K562 (cell line): ENCODE measurements at regions not wholly inside any gene's neighbourhood (a gene's known extent, or its start where the extent isn't known, plus 50 kb on each side); places are given as distances from the start of the nearest gene placed in this dataset.

Source experiments
- ATAC-seq: fragments of 200-7000 bp; cut with Tn5 transposase; 3 replicates; pipeline ENCODE4 v1.9.1; 2020; ENCODE audit warnings: moderate library complexity
- BruUV-seq: library from RNA; stranded (reverse); fragments of 400-500 nt; replicated peaks from 2 replicates; lab custom pipeline; 2021; lab: Mats Ljungman, UMichigan
- CTCF ChIA-PET: fragments of 300-600 bp; formaldehyde crosslinking; extraction: SDS; loops from one replicate; lab custom pipeline; 2021; ENCODE audit warnings: low intra/inter-chr PET ratio; lab: Yijun Ruan, JAX
- POLR2A ChIA-PET: fragments of 300-600, 350-650 bp; sonication (Branson Sonifier 250); formaldehyde crosslinking; extraction: SDS; loops from one replicate; lab custom pipeline; 2021; ENCODE audit warnings: antibody characterized with exemption, inconsistent platforms; lab: Yijun Ruan, JAX
- DNase-seq, 4 experiments: peaks; one replicate each; pipeline versions ENCODE4 v3.0.0 to v3.0.0-alpha.2; 2011 to 2018; ENCODE audit warnings: low spot score in 3 of 4, mixed read lengths in 3 of 4; ENCODE audit errors: extremely low read depth in 1 of 4
- FAIRE-seq: peaks from 2 replicates; lab custom pipeline; 2011; peaks lifted over from hg19 to GRCh38; lab: Jason Lieb, UNC
- H2AFZ ChIP-seq: 2 replicates; pipeline ENCODE4 v1.6.0; 2011; ENCODE audit warnings: low read depth, low read length, control low read depth, inconsistent platforms
- H3K27ac ChIP-seq: fragments of 200-600 bp; 3 replicates; pipeline ENCODE4 v1.8.0; 2011; ENCODE audit warnings: low read depth, mild to moderate bottlenecking, control low read depth, inconsistent platforms, low read length, moderate library complexity, mixed read lengths; ENCODE audit errors: extremely low read depth
- H3K27me3 ChIP-seq, 2 experiments: fragments of 300-600 bp in 1 of 2; 2 replicates in 1 of 2; 3 replicates in 1 of 2; pipeline versions ENCODE4 v1.6.0 to v1.8.0; 2011; ENCODE audit warnings: inconsistent platforms in 2 of 2, low read length in 2 of 2, mild to moderate bottlenecking in 1 of 2, mixed read lengths in 1 of 2, moderate library complexity in 1 of 2; ENCODE audit not compliant: control insufficient read depth in 2 of 2, insufficient read depth in 2 of 2
- H3K36me3 ChIP-seq: fragments of 300-600 bp; 3 replicates; pipeline ENCODE4 v1.8.0; 2011; ENCODE audit warnings: mild to moderate bottlenecking, low read length, inconsistent platforms; ENCODE audit not compliant: control insufficient read depth, insufficient read depth
- H3K4me1 ChIP-seq, 2 experiments: fragments of 200-600 bp in 1 of 2; replicated peaks in 1 of 2; 2 replicates in 1 of 2; 3 replicates in 1 of 2; pipeline versions ENCODE4 v1.5.1 to v1.8.0; 2011; ENCODE audit warnings: inconsistent platforms in 2 of 2, low read length in 2 of 2, mild to moderate bottlenecking in 1 of 2, mixed read lengths in 1 of 2, moderate library complexity in 1 of 2; ENCODE audit not compliant: control insufficient read depth in 2 of 2, insufficient read depth in 2 of 2
- H3K4me2 ChIP-seq: 2 replicates; pipeline ENCODE4 v1.6.1; 2011; ENCODE audit warnings: low read length, control low read depth, inconsistent platforms, mixed read lengths; ENCODE audit not compliant: insufficient read depth
- H3K4me3 ChIP-seq: fragments of 200-600 bp; sonication (generic), shearing (Covaris generic); 2 replicates; pipeline ENCODE4 v1.5.1; 2016; ENCODE audit warnings: control low read depth, inconsistent platforms
- H3K79me2 ChIP-seq: fragments of 200-600 bp; 3 replicates; pipeline ENCODE4 v1.8.0; 2011; ENCODE audit warnings: low read length, inconsistent platforms; ENCODE audit not compliant: control insufficient read depth, insufficient read depth
- H3K9ac ChIP-seq, 2 experiments: 2 replicates each; pipeline versions ENCODE4 v1.6.0 to v1.6.1; 2011; ENCODE audit warnings: low read depth in 2 of 2, low read length in 2 of 2, control low read depth in 1 of 2, inconsistent platforms in 1 of 2, mild to moderate bottlenecking in 1 of 2, mixed read lengths in 1 of 2; ENCODE audit not compliant: insufficient read depth in 1 of 2
- H3K9me1 ChIP-seq: one replicate; pipeline ENCODE4 v1.6.0; 2011; ENCODE audit warnings: inconsistent platforms, mild to moderate bottlenecking, low read length, moderate library complexity; ENCODE audit not compliant: control insufficient read depth, insufficient read depth
- H3K9me3 ChIP-seq: replicated peaks from 2 replicates; pipeline ENCODE4 v1.5.1; 2011; ENCODE audit warnings: low read depth, low read length, inconsistent platforms; ENCODE audit not compliant: control insufficient read depth, insufficient read depth
- H4K20me1 ChIP-seq: replicated peaks from 2 replicates; pipeline ENCODE4 v1.6.1; 2011; ENCODE audit warnings: low read length, inconsistent platforms, mixed read lengths; ENCODE audit not compliant: control insufficient read depth, insufficient read depth
- NCOR1 ChIP-seq: fragments of 450-650 bp; IDR thresholded peaks from 2 replicates; pipeline ENCODE4 v1.6.1; 2016; ENCODE audit warnings: mild to moderate bottlenecking, moderate library complexity
- RBM22 ChIP-seq: fragments of 200-400 bp; formaldehyde crosslinking; IDR thresholded peaks from 2 replicates; pipeline ENCODE4 v1.6.1; 2018; ENCODE audit warnings: low read length, low read depth; ENCODE audit not compliant: poor library complexity, severe bottlenecking
- ZNF444 ChIP-seq: fragments of 250-450 bp; sonication (Bioruptor Pico); IDR thresholded peaks from 2 replicates; pipeline ENCODE4 v1.4.0; 2020; ENCODE audit warnings: mild to moderate bottlenecking, moderate library complexity
- ZNF507 ChIP-seq: conservative IDR thresholded peaks from 2 replicates; pipeline ENCODE4 v1.6.1; 2017; ENCODE audit warnings: missing genetic modification characterization, missing compliant biosample characterization
- WGBS: fragments of 100-300 bp; shearing (Covaris generic); methylation state at CpG from one replicate; pipeline ENCODE4 v1.1.6; 2016; ENCODE audit warnings: low coverage, mixed read lengths; ENCODE audit not compliant: insufficient coverage; ENCODE audit errors: missing lambda C conversion rate; 5-methylcytosine and 5-hydroxymethylcytosine counted together
- in situ Hi-C: fragments of 300-500 bp; cut with MboI; formaldehyde crosslinking; loops from 4 replicates; pipeline ENCODE4 v1.15.0; 2018; ENCODE audit warnings: inconsistent platforms, mixed read lengths
- intact Hi-C: fragments of 100-400 bp; cut with micrococcal nuclease; formaldehyde crosslinking; loops from 2 replicates; pipeline ENCODE4 v1.14.2; 2022
- TF ChIP-seq, protein P1 (sequence below): fragments of 250-450 bp; sonication (Bioruptor Pico); IDR thresholded peaks from 2 replicates; pipeline ENCODE4 v1.4.0; 2020; ENCODE audit warnings: mild to moderate bottlenecking
- TF ChIP-seq, protein P2 (sequence below): IDR thresholded peaks from 2 replicates; pipeline ENCODE4 v1.6.1; 2012; ENCODE audit warnings: low read depth, low read length, improper control_type of control experiment, borderline replicate concordance

DNA sequence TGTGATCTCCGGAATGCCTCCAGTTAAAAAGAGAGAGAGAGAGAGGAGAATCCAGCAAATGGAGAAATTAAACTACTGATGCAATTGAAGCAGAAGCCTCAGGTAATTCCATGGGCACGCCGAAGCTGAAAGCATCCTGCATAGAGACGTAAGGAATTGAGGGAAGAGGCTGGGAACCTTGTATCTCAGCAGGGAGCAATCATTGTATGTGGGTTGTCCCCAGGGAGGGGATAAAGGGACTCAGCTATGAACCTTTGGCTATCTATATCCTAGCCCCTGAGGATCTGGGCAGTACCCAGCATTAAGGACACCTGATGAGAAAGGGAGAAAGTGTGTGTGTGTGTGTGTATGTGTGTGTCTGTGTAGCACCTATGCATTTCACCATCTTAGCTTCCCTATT, 95.8 kb upstream of the ATXN7L3B start:
- Histone ChIP-seq H2AFZ (no peak overlapping the region), H3K9me1 (no peaks in the 10 kb centered on the region), H3K27me3 (no peaks in the 10 kb centered on the region), H4K20me1 (no peaks in the 10 kb centered on the region), H3K9ac (no peak overlapping the region), H3K4me3 (no peak overlapping the region), H3K4me2 (no peak overlapping the region), H3K36me3 (no peaks in the 10 kb centered on the region), H3K4me1 (no peaks in the 10 kb centered on the region), H3K79me2 (no peaks in the 10 kb centered on the region), H3K27ac (no peak overlapping the region), H3K9me3 (no peaks in the 10 kb centered on the region)
- ChIA-PET POLR2A (interaction anchor here (0.5 kb wide), 1 partner anchor 17 kb away, joined by 3 read pairs; no protein-coding TSS in a partner anchor), CTCF (no interaction called here)
- BruUV-seq = no TSS peak
- DNase-seq = no peak
- WGBS = 5% methylated on average over 3 of the region's 4 CpGs
- TF ChIP-seq ZNF507 (tag) (no peak), ZNF444 (CRISPR knock-in tag) (no peak), NCOR1 (no peak), RBM22 (no peak)
- TF ChIP-seq, protein P1, sequence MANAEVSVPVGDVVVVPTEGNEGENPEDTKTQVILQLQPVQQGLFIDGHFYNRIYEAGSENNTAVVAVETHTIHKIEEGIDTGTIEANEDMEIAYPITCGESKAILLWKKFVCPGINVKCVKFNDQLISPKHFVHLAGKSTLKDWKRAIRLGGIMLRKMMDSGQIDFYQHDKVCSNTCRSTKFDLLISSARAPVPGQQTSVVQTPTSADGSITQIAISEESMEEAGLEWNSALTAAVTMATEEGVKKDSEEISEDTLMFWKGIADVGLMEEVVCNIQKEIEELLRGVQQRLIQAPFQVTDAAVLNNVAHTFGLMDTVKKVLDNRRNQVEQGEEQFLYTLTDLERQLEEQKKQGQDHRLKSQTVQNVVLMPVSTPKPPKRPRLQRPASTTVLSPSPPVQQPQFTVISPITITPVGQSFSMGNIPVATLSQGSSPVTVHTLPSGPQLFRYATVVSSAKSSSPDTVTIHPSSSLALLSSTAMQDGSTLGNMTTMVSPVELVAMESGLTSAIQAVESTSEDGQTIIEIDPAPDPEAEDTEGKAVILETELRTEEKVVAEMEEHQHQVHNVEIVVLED (CRISPR knock-in tag) = no peak
- TF ChIP-seq, protein P2, sequence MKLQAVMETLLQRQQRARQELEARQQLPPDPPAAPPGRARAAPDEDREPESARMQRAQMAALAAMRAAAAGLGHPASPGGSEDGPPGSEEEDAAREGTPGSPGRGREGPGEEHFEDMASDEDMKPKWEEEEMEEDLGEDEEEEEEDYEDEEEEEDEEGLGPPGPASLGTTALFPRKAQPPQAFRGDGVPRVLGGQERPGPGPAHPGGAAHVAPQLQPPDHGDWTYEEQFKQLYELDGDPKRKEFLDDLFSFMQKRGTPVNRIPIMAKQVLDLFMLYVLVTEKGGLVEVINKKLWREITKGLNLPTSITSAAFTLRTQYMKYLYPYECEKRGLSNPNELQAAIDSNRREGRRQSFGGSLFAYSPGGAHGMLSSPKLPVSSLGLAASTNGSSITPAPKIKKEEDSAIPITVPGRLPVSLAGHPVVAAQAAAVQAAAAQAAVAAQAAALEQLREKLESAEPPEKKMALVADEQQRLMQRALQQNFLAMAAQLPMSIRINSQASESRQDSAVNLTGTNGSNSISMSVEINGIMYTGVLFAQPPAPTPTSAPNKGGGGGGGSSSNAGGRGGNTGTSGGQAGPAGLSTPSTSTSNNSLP = no peak
- intact Hi-C loops = no loop called here
- ATAC-seq = no peak
- in situ Hi-C loops = no loop called here
- no peak for FAIRE-seq
